Gastroesophageal sphincter (tissue), 3 donors: ENCODE measurements at regions not wholly inside any gene's neighbourhood (a gene's known extent, or its start where the extent isn't known, plus 50 kb on each side); places are given as distances from the start of the nearest gene placed in this dataset.

Experiments
- CTCF ChIP-seq, 4 experiments: fragments of 200-600 bp in 2 of 4; fragments of 450-650 bp in 2 of 4; sonication (generic) in 1 of 4; IDR thresholded peaks; one replicate each; pipeline ENCODE4 v1.5.1; 2017 to 2019; ENCODE audit warnings: antibody characterized with exemption in 4 of 4, mild to moderate bottlenecking in 2 of 4, moderate library complexity in 2 of 4
- POLR2A ChIP-seq, 2 donors: fragments of 450-650 bp; IDR thresholded peaks; one replicate each; pipeline ENCODE4 v1.6.1; 2017; ENCODE audit warnings: antibody characterized with exemption in 2 of 2, mild to moderate bottlenecking in 2 of 2, moderate library complexity in 1 of 2
- POLR2AphosphoS5 ChIP-seq: sonication (generic); formaldehyde crosslinking; IDR thresholded peaks from one replicate; pipeline ENCODE4 v1.6.1; 2017; ENCODE audit warnings: antibody characterized with exemption

DNA sequence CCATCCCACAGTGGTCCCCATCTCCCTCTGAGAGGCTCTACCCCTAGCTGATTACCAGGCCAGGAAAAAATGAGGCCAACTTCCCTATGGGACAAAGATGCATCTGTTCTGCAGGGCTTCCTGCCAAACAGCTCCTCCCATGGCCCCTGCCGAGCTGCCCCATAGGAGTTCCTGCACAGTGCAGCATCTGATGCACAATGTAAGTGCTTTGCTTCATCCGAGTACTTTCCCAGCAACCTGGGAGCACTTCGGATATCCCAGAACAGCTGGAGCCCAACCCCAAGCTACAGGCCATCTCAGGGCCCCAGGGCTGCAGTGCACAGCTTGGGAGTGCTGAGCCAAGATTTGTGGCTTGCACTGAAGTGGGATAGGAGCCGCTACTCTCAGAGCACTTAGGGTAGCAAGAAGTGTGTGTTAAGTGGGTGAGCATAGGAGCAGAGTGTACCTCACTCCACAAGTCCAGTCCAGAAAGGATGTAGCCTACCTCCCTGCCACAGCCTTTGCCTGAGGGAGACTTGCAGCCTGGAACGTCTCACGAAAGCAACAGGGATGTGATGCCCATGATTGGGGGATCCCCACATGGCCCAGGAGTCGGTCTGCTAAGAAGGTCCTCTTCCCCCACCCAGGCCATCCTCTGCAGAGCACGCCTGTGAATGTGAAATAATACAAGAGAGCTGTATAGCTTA is 209.6 kb upstream of the VWC2 start:
- TF ChIP-seq CTCF (IDR thresholded peaks at IDR 0.05): no peak
- TF ChIP-seq POLR2AphosphoS5: no peak
- no peak for TF ChIP-seq POLR2A (IDR thresholded peaks at IDR 0.05)
